ENCODE measurements at regions not wholly inside any gene's neighbourhood (a gene's known extent, or its start where the extent isn't known, plus 50 kb on each side); places are given as distances from the start of the nearest gene placed in this dataset.

DNA sequence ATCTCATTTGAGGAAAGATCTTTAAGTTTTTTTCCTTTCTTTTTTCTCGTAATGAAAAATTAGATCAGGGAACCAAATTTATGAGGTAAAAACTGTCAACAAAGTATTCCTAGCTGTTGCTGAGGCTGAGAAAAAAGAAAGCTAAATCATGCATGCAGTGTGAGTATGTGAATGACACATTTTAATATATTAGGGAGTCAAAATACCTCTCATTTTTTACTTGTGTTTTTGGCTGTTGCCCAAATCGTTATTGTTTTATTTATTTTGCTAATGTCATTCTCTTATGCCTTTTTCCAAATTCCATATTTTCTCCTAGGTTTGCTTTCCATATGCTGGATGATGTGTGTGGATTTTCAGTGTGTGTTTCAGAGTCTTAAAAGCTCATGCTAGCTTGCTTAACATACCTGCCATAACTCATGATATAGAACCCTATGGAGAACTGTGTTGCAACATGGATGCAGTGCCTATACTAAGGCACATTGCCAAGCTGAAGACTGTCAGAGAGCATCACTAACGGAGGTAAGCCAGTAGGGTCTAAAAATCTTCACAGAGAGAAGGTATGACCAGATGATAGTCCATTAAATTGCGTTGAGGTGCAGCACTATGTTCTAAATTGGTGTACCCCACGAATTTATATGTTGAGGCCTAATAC, 629.5 kb upstream of the KCNMB2 start:
- TF ChIP-seq POLR2AphosphoS5 (IDR thresholded peaks at IDR 0.05): no peak
- TF ChIP-seq, protein P1, sequence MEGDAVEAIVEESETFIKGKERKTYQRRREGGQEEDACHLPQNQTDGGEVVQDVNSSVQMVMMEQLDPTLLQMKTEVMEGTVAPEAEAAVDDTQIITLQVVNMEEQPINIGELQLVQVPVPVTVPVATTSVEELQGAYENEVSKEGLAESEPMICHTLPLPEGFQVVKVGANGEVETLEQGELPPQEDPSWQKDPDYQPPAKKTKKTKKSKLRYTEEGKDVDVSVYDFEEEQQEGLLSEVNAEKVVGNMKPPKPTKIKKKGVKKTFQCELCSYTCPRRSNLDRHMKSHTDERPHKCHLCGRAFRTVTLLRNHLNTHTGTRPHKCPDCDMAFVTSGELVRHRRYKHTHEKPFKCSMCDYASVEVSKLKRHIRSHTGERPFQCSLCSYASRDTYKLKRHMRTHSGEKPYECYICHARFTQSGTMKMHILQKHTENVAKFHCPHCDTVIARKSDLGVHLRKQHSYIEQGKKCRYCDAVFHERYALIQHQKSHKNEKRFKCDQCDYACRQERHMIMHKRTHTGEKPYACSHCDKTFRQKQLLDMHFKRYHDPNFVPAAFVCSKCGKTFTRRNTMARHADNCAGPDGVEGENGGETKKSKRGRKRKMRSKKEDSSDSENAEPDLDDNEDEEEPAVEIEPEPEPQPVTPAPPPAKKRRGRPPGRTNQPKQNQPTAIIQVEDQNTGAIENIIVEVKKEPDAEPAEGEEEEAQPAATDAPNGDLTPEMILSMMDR (IDR thresholded peaks at IDR 0.05): no peak
- TF ChIP-seq POLR2A (IDR thresholded peaks at IDR 0.05; ENCODE audit: low read depth): no peak
